ENCODE measurements at regions not wholly inside any gene's neighbourhood (a gene's known extent, or its start where the extent isn't known, plus 50 kb on each side); places are given as distances from the start of the nearest gene placed in this dataset.

DNA sequence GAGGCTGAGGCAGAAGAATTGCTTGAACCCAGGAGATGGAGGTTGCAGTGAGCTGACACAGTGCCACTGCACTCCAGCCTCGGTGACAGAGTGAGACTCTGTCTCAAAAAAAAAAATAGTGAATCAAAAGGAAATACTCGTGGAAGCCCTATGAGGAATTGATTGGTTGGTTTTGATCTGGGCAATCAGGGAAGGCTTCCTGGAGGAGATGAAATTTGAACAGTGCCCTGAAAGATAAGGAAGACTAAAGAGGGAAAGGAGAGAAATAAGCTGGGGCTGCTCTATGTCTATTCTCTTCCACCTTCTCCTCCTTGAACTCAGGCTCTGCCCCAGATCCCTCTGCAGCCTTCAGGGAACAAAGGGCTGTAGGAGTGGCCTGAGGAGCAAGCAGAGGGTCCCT lies 54.1 kb downstream of the IRF2BPL start:
- FAIRE-seq: no peak

DNA sequence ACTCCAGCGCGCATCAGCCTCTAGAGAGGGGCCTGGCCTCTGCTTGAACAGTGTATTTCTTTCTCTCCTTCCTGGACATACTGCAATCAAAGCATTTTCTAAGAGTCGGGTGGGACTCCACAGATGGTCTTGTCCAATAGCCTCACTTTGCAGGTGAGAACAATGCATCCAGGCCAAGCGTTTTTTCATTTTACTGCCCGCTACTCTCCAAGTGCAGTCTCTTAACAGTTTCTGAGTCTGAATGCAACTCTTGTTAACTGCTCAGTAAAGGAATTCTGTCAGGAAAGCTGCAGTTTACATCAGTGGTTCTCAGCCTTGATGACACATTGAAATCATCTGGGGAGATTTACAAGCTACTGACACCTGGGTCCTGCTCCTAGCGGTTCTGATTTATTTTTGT lies 57.0 kb downstream of the IRF2BPL start:
- no peak for FAIRE-seq

DNA sequence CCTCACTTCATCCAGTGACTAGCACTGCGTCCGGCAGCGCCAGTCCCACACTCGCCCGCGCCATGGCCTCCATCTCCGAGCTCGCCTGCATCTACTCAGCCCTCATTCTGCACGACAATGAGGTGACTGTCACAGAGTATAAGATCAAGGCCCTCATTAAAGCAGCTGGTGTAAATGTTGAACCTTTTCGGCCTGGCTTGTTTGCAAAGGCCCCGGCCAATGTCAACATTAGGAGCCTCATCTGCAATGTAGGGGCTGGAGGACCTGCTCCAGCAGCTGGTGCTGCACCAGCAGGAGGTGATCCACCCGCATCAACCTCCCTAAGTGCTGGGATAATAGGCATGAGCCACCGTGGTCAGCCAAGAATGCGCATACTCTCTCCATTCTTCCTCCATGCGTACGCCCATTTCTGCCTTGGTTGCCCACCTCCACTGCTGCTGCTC lies 59.9 kb downstream of the IRF2BPL start:
- no peak for FAIRE-seq

DNA sequence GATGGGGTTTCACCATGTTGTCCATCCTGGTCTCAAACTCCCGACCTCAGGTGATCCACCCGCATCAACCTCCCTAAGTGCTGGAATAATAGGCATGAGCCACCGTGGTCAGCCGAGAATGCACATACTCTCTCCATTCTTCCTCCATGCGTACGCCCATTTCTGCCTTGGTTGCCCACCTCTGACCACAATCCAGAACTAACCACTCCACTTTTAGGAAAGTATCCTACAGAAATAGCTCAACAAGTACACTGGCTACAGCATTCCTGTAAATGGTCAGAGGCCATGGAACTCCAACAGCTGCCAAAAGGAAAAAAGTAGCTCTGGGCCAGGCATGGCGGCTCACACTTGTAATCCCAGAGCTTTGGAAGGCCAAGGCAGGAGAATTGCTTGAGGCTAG lies 60.7 kb downstream of the IRF2BPL start:
- no peak for FAIRE-seq

DNA sequence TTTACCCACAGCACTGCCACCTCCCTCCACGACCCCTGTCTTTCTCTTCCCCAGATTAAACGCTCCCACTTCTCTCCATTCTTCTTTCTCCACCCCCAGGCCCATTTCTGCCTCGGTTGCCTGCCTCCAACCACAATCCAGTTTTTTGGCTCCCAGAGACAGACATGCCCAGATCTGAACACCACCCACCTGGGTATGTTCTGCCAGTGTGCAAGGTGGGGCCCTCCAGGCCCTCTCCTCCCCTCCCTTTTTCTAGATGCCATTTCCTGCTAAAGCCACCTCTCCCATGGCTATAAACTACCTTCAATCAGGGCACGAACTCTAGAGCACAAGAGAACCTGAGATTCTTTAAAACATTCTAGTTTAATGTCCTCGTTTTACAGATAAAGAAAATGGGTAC lies 63.3 kb downstream of the IRF2BPL start:
- FAIRE-seq: no peak

DNA sequence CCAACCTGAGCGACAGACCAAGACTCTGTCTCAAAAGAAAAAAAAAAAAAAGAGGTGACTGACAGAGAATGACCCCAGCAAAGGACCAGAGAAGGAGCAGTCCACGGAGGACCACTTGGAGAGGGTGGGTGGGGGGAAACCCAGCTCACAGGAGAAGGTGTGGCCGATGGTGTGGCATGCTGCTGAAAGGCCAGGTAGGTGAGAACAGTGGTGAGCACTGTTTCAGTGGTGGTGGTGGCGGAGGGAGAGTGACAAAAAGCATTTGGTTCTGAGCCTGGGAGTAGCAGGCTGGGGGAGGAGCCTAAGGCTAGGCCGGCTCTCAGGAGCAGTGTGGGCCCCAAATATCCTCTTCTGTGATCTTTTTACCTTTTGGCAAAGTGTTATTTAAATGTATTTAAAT lies 63.8 kb downstream of the IRF2BPL start:
- FAIRE-seq: no peak

DNA sequence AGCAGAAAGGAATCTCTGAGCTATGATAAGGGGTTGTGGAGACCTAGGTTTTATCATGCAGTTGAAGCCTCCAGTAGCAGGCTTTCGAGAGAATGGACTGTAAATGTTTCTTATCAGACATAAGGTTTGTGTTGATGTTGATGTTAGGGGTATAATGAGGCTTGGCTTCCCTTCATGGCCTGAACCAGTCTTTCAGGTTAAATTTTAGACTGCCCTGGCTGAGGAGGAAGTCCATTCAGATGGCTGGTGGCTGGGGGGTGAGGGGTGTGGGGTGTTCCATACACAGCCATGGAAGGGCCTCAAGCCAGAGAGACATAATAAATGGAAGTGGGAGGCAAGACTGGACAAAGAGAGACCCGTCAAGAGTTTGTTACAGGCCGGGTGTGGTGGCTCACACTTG lies 65.1 kb downstream of the IRF2BPL start:
- no peak for FAIRE-seq

DNA sequence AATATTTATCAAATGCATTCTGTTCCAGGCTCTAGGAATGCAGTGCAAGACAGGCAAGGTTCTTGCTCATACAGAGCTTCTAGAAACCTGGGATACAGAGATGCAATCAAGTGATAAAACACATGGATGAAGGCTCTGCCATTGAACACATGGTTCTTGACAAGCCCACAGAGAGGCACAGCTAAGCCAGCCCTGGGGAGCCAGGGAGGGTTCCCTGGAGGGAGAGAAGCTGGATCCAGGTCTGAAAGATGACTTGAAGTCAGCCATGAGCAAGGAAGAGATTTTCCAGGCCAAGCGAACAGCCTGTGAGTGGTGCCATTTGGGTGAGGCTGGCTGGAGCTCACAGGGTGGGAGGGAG lies 66.2 kb downstream of the IRF2BPL start:
- FAIRE-seq: no peak

DNA sequence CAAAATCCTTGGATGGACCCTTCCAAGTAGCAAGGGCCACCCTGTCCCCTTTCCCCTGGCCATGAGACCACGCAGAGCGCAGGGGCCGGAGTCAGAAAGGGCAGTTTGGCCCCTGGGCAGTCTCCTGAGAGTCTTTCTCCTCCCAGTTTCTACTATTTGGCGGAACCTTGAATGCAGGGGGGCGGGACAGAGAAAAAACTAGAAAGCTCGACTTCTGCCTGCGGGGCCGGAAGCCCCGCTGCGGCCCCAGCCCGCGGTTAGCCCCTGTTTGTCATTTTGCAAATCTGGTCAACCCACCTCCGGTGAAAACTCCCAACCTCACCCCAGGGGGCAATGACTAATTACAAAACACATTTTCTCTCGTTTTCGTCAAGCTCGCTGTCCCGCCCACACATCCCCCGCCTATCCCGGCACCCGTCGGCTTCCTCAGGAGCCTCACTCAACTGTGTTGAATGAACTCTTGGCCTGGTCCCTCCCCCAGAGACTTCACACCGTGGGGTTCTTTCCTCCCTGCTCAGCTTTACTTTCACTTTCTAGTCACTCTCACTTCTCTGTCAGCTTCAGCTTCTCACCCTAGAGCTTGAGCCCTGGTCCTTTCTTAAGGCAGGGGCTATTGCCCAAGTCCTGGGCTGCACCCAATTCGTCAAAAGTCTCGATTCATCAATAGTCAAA lies 66.7 kb downstream of the IRF2BPL start:
- FAIRE-seq: peak; percentile 97

DNA sequence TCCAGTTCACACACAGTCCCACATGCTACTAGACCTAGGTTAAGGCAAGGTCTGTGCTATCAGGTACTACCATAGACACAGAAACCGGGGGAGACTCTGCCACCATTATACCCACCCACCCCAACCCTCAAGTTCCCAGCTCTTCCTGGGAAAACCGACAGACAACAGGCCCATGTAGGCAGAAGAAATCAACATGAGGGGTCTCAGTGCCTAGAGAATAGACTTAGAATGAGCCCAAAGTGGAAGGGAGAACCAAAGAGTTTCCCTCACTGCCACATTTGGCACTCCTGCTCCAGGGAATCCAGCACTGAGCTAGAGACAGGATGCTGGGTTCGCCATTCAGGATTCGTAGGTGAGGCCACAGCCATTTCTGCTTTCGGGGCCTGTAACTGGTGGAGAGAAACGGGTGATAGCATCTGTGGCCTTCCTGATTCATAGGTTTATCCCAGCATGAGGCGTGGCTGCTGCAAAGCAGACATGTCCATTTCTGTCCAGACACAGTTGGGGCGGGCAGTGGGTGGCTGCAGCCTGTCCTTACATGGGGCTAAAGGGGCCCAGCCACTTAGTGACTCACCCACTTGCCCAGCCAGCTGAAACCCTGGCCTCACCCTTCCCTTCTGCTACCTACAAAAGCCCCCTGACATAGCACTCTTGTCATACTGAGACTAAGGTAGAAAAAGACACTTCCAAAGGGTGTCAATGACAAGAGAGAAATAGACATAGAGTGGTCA lies 69.4 kb downstream of the IRF2BPL start:
- FAIRE-seq: no peak

DNA sequence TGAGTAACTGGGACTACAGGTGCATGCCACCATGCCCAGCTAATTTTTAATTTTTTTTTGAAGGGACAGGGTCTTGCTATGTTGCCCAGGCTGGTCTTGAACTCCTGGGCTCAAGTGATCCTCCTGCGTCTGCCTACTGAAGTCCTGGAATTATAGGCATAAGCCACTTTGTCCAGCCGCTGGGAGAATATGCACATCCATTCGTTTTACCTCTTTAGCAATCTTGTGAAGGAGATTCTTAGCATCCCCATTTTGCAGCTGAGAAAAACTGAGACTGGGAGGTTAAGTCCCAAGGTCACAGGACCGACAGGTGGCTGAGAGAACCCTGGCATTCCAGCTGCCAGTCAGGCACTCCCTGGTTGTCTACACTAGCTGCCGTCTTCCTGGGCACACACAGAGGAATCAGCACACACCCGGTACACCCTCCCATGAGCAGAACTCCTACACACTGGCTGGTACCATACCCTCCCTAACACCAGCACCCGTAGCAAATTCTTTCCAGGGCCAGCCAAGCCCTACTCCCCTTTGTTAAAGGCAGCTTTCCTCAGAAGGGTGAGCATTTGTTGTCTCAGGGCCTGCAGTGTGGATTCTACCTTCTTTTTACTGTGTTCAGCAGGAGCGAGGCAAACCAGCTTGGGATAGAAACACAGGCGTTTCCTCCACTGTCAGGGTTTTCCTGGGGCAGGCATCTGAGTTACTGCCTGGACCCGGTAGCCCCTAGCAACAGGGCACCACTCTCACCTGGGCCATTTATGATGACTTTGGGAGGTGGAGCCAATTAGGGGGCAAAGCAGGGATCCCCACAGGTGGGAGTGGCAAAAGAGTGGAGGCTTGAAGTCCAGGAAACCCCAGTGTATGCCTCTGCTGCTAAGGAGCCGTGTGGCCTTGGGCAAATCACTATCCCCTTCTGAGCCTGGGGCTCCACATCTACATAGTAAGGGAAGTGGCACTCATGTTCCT lies 70.2 kb downstream of the IRF2BPL start:
- no peak for FAIRE-seq

DNA sequence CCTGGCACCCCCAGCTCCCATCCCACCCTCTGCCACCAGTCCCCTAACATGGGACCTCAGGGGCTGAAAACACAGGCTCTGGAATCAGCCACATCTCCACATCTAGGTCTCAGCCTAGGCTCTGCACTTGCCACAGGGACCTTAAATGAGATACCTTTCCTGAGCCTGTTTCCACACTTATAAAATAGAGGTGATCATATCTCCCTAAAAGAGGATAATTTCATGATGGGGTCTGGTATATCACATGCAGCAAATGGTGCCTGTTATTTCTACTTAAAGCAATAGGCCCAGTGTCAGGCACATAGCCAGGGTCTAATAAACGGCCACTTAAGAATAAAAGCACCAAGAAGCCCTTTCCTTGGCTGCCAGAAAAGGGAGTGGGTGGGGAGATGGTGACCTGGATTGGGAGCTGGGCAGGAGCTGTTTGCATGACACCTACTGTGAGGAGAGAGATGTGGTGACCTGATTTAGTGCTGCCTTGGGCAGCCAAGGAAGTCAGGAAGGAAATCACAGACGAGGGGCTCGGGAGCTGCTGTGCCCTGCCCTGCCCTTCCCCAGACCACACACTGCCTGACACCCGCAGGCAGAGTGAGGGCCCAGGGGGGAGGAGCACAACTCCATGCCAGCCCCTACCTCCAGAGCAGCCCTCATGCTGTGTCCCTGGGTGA lies 71.2 kb downstream of the IRF2BPL start:
- no peak for FAIRE-seq

DNA sequence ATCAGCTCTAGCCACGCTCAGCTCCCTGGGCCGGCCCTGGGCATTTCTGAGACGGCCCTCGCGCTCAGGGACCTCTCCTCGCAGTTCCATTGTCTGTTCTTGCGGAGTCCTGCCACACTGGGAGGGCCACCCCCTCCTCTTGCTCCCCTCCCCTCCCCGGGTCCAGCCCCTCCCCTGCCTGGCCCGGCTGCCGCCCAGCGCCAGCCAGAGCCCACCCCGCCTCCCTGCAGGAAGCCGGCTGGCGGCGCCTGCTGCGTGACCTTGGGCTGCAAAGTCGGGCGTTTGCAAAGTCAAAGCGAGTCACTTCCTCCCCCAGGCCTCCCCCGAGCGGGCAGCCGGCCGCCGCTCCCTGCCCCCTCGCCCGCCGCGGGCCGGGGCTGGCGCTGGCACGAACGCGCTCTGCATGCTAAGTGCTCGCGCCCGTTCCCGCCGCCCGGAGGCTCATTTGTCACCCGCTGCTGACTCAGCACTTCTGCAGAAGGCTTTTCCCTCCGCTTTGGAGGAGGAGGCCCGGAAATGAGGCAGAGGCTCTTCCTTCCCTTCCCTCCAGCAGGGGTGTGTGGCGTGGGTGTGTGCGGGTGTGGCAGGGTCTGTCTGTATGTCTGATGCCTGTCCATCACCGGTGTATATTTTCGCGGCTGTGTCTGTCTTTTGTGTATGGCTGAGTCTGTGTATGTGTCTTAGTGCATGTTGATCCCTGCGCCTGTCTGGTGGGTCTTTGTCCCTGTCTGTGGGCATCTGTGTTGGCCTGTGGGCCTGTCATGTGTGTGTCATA lies 72.0 kb downstream of the IRF2BPL start:
- FAIRE-seq: no peak

DNA sequence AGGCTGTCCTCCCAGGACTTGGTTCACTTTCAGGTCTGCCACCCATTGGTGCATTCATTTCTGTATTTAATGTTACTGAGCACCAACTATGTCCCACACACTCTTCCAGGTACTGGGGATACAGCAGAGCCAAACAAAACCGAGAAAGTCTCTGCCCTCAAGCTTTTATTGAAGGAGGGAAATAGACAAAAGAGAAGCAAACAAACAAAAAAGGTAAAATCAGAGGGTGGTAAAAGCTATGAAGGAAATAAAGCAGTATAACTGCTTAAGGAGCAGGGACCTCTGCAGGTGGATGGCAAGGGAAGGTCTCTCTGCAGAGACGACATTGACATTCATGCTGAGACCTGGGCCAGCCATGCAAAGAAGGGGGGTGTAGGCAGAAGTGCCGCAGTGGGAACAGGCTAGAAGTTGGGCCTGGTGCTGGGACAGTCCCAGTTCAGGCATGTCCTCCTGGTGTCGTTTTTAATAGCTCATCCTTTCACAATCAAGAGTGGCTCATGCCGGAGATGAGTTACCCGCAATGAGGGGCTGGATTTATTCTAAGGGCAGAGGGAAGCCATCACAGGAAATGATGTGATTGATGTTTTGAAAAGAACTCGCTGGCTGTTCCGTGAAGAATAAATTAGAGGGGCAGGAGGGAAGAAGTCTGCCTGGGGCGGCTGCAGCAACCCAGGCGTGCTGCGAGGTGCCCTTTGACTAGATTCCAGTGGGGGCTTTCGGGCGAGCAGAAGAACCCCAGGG lies 72.8 kb downstream of the IRF2BPL start:
- no peak for FAIRE-seq

DNA sequence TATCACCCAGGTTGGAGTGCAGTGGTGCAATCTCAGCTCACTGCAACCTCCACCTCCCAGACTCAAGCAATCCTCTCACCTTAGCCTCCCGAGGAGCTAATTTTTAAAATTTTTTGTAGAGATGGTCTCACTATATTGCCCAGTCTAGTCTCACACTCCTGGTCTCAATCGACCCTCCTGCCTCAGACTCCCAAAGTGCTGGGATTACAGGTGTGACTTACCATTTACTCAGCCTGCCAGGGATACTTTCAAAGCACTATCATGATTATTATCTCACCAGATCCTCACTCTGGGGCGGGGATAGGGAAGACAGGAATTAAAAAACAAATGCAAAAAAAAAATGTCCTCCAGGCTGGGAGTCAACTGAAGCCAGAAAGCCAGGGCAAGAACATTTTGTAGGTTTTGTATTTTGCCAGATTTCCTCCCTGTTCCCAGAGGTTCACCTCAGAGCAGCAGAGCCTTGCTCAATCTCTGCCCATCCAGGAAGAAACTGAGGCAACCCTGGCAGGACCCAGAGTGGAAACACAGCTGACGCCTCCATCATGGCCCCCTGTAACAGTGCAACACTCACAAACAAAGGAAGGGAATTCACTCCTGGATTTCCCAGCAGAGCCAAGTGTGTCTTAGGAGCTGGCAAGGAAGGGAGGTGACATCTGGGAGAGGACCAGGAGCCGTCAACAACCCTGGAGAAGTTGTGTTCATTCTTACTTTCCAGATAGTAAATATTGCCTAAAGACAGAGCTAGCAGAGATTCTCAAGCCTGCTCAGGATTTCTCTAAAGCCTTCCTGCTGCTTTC lies 73.9 kb downstream of the IRF2BPL start:
- no peak for FAIRE-seq

DNA sequence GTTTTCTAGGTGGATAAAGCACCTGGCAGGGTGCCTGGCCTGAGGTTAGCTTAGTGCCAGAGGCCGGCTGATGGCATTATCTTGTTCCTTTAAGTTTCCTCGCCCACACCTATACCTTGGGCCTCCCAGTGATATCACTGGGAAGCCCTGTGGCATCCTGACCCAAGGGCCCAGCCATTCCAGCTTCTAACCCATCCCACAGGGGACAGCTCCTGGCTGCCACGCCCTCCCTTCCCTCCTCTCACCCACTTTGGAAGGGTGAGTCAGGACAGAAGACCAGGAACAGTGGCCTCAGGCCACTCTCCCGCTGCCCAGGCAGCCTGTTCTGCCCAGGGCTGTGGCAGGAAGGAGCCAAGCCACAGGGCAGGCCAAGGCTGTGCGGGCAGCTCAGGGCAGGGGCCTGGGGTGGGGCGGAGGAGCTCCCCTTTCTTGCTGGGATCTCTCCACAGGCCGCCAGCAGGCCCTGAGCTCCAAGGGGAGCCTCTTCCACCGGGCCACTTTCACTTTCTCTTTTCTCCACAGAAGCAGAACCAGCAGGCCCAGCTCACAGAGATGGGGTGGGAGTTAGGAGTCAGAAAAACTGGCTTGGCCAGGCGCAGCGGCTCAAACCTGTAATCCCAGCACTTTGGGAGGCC lies 75.1 kb downstream of the IRF2BPL start:
- no peak for FAIRE-seq

DNA sequence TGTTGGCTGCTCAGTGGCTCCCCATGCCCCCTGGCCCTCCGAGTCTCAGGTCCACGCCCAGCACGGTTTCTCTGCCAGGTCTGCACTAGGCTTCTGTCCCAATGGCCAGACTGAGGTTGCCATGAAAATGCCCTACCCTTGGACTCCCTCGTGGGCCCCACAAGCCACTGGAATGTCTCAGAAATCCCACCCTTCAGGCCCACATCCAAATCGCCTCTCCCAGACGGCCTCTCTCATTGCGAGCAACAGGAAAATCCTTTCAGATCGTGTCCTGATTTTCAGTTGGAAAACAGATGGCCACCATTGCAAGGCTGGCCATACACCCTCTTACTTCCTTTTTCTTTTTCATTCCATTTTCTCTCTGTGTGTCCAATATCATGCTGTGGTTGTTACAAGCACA lies 77.3 kb downstream of the IRF2BPL start:
- FAIRE-seq: no peak

DNA sequence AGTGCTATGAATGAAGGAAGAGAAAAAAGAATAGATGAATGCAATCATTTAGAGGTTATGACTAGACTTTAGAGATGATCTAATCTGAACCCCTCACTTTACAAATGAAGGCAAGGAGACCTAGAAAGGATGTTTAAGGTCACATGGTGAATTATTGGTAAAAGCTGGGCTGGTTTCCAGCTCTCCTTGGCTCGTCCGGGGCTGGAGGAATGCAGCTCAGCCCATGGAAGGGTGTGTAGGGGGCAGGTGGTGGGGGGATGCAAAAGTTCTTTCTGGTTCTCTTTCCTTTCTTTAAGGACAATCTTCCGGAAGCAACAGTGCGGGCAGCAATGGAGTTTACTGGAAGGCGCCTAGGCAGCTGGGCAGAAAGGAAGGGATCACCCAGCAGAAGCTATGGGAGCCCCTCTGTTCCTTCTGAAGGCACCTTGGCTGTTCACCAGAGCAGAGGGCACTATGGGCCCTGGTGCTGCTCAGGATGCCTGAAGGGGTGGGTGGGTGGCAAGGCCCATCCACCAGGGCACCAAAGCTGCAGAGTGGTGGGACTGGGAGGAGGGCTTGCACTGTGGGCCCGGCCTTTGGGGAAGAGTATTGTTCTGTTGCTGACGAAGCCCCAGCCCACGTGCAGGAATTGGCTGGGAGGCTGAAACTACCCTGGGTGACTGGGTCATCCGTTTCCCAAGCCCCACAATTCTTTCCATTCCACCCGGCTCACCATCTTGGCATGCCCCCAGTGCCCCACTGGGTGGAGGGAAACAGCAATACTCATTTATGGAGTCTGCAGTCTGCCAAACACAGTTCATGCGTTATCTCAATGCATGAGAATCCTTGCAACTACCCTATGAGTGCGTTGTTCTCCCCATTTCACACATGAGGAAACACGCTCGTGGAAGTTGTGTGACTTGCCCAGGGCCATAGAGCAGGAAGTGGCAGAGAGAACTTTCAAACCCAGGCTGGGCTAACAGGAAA lies 78.2 kb downstream of the IRF2BPL start:
- no peak for FAIRE-seq

DNA sequence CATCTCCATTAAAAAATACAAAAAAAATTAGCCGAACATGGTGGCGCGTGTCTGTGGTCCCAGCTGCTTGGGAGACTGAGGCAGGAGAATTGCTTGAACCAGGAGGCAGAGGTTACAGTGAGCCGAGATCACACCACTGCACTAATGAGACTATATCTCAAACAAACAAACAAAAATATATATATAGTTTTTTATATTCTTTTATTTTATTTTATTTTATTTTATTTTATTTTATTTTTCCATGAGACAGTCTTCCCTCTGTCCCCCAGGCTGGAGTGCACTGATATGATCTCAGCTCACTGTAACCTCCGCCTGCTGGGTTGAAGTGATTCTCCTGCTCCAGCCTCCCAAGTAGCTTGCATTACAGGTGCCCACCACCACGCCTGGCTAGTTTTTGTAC lies 79.5 kb downstream of the IRF2BPL start:
- no peak for FAIRE-seq
